PC-3 (cell line): ENCODE measurements at regions not wholly inside any gene's neighbourhood (a gene's known extent, or its start where the extent isn't known, plus 50 kb on each side); places are given as distances from the start of the nearest gene placed in this dataset.
A peak's percentile ranks its signal among the peaks of the same experiment; 100 is the strongest.

ENCODE experiments used
- ATAC-seq: fragments of 200-7000 bp; cut with Tn5 transposase; 2 replicates; pipeline ENCODE4 v1.9.1; 2020; ENCODE audit warnings: mild to moderate bottlenecking, moderate library complexity
- BruUV-seq: library from RNA; stranded (reverse); fragments of 400-500 nt; replicated peaks from 2 replicates; lab custom pipeline; 2021; lab: Mats Ljungman, UMichigan
- CTCF ChIA-PET: fragments of 300-600 bp; sonication (Branson Sonifier 250); formaldehyde crosslinking; loops from one replicate; lab custom pipeline; 2022; ENCODE audit warnings: antibody characterized with exemption; lab: Charles Lee
- POLR2A ChIA-PET: fragments of 300-600 bp; sonication (Branson Sonifier 250); formaldehyde crosslinking; loops from one replicate; lab custom pipeline; 2022; ENCODE audit warnings: antibody characterized with exemption; ENCODE audit not compliant: unreplicated experiment; lab: Charles Lee
- DNase-seq: peaks from one replicate; pipeline ENCODE4 v3.0.0-alpha.2; 2015
- H2AFZ ChIP-seq: fragments of 300-600 bp; sonication (generic); 2 replicates; pipeline ENCODE4 v1.6.0; 2016; ENCODE audit warnings: antibody characterized with exemption, low read length
- H3F3A ChIP-seq: fragments of 300-600 bp; sonication (generic); one replicate; pipeline ENCODE4 v1.6.0; 2017; ENCODE audit warnings: antibody characterized with exemption, low read length, control low read depth, mild to moderate bottlenecking; ENCODE audit not compliant: unreplicated experiment
- H3K27ac ChIP-seq: fragments of 300-600 bp; sonication (generic); 2 replicates; pipeline ENCODE4 v1.5.1; 2016; ENCODE audit warnings: mild to moderate bottlenecking, low read length
- H3K27me3 ChIP-seq: fragments of 300-600 bp; sonication (generic); 2 replicates; pipeline ENCODE4 v1.6.1; 2016; ENCODE audit warnings: low read length, mixed read lengths
- H3K36me3 ChIP-seq: fragments of 300-600 bp; sonication (generic); 2 replicates; pipeline ENCODE4 v1.6.1; 2016; ENCODE audit warnings: low read depth, mixed run types, low read length, mixed read lengths
- H3K4me1 ChIP-seq: fragments of 300-600 bp; sonication (generic); 2 replicates; pipeline ENCODE4 v1.5.1; 2016; ENCODE audit warnings: low read length; ENCODE audit not compliant: insufficient read depth
- H3K4me2 ChIP-seq: fragments of 300-600 bp; sonication (generic); 2 replicates; pipeline ENCODE4 v1.6.0; 2016; ENCODE audit warnings: low read length
- H3K4me3 ChIP-seq: fragments of 300-600 bp; sonication (generic); 2 replicates; pipeline ENCODE4 v1.5.1; 2016; ENCODE audit warnings: mild to moderate bottlenecking, low read length, mixed read lengths
- H3K79me2 ChIP-seq: fragments of 300-600 bp; sonication (generic); 2 replicates; pipeline ENCODE4 v1.6.1; 2017; ENCODE audit warnings: low read length, mixed read lengths
- H3K9ac ChIP-seq: fragments of 300-600 bp; sonication (generic); 2 replicates; pipeline ENCODE4 v1.6.0; 2016; ENCODE audit warnings: mild to moderate bottlenecking, low read length
- H3K9me2 ChIP-seq: fragments of 300-600 bp; sonication (generic); replicated peaks from 2 replicates; pipeline ENCODE4 v1.6.1; 2016; ENCODE audit warnings: mixed run types, low read length, mixed read lengths
- H3K9me3 ChIP-seq: fragments of 300-600 bp; sonication (generic); 2 replicates; pipeline ENCODE4 v1.6.1; 2016; ENCODE audit warnings: low read length, mixed read lengths
- H4K20me1 ChIP-seq: fragments of 300-600 bp; sonication (generic); 2 replicates; pipeline ENCODE4 v1.6.1; 2016; ENCODE audit warnings: low read length, mixed read lengths
- CTCF ChIP-seq: fragments of 300-600 bp; sonication (generic); conservative IDR thresholded peaks from 2 replicates; pipeline ENCODE4 v1.5.1; 2017; ENCODE audit warnings: antibody characterized with exemption, low read depth, mild to moderate bottlenecking, low read length
- EZH2 ChIP-seq: fragments of 300-600 bp; sonication (generic); IDR thresholded peaks from one replicate; pipeline ENCODE4 v1.6.1; 2017; ENCODE audit warnings: antibody characterized with exemption, mild to moderate bottlenecking, low read length; ENCODE audit not compliant: unreplicated experiment
- EZH2phosphoT487 ChIP-seq: fragments of 300-600 bp; sonication (generic); IDR thresholded peaks from 2 replicates; pipeline ENCODE4 v1.6.1; 2018; ENCODE audit warnings: mild to moderate bottlenecking, antibody characterized with exemption, low read length, borderline replicate concordance
- intact Hi-C: fragments of 100-400 bp; cut with micrococcal nuclease; formaldehyde crosslinking; loops from 2 replicates; pipeline ENCODE4 v1.9.0; 2023

GRCh38 chr5:34503379-34504253 is 152.5 kb upstream of the RAI14 start:
- Histone ChIP-seq H3K27me3 (no peaks in the 10 kb centered on the region), H3K9ac (no peak overlapping the region), H2AFZ (0 out of 2 replicates have a peak overlapping the region, but pooled peaks have one; percentile 1), H3K9me3 (no peaks in the 10 kb centered on the region), H3K4me2 (no peak overlapping the region), H3K36me3 (no peaks in the 10 kb centered on the region), H3K9me2 (no peaks in the 10 kb centered on the region), H3K4me1 (peaks cover 11% of the 10 kb centered on the region), H3K4me3 (no peak overlapping the region), H4K20me1 (no peaks in the 10 kb centered on the region), H3F3A (no peaks in the 10 kb centered on the region), H3K79me2 (no peaks in the 10 kb centered on the region), H3K27ac (no peak overlapping the region)
- ChIA-PET POLR2A (no interaction called here), CTCF (no interaction called here)
- no peak for TF ChIP-seq EZH2
- no peak for TF ChIP-seq EZH2phosphoT487
- no peak for TF ChIP-seq CTCF
- ATAC-seq: no peak
- no peak for DNase-seq
- BruUV-seq: no TSS peak
- intact Hi-C loops: no loop called here

GRCh38 chr5:34504967-34505366 is 151.2 kb upstream of the RAI14 start:
- H3F3A ChIP-seq: no peaks in the 10 kb centered on the region
- POLR2A ChIA-PET: no interaction called here
- DNase-seq (no peak), ATAC-seq (no peak)
- H3K9ac ChIP-seq: no peak overlapping the region
- H3K9me2 ChIP-seq: no peaks in the 10 kb centered on the region
- CTCF ChIA-PET: no interaction called here
- no peak overlapping the region for H3K27ac ChIP-seq
- no peak overlapping the region for H3K4me2 ChIP-seq
- no peaks in the 10 kb centered on the region for H3K27me3 ChIP-seq
- TF ChIP-seq CTCF (no peak), EZH2phosphoT487 (no peak), EZH2 (no peak)
- BruUV-seq: no TSS peak
- H3K4me3 ChIP-seq: no peak overlapping the region
- intact Hi-C loops: no loop called here
- no peaks in the 10 kb centered on the region for H3K9me3 ChIP-seq
- no peaks in the 10 kb centered on the region for H3K4me1 ChIP-seq
- no peaks in the 10 kb centered on the region for H3K36me3 ChIP-seq
- H4K20me1 ChIP-seq: no peaks in the 10 kb centered on the region
- no peaks in the 10 kb centered on the region for H3K79me2 ChIP-seq
- no peak overlapping the region for H2AFZ ChIP-seq

GRCh38 chr5:34505731-34506130 is 150.4 kb upstream of the RAI14 start:
- CTCF ChIA-PET: no interaction called here
- no peaks in the 10 kb centered on the region for H3F3A ChIP-seq

More at GRCh38 chr5:34505731-34506130, 150.4 kb upstream of the RAI14 start:
- H3K9me2 ChIP-seq: no peaks in the 10 kb centered on the region
- H3K4me1 ChIP-seq: no peaks in the 10 kb centered on the region
- no peaks in the 10 kb centered on the region for H3K36me3 ChIP-seq
- DNase-seq (no peak), ATAC-seq (no peak)
- no peak for TF ChIP-seq EZH2phosphoT487
- no peak for TF ChIP-seq CTCF
- TF ChIP-seq EZH2: no peak
- BruUV-seq: no TSS peak
- H3K9ac ChIP-seq: no peak overlapping the region
- POLR2A ChIA-PET: interaction anchor here (0.5 to 0.6 kb wide), 3 partner anchors 8 to 163 kb away, joined by 3 to 4 read pairs (median 3); no protein-coding TSS in a partner anchor
- H3K79me2 ChIP-seq: no peaks in the 10 kb centered on the region
- no peaks in the 10 kb centered on the region for H3K9me3 ChIP-seq
- H2AFZ ChIP-seq: no peak overlapping the region
- intact Hi-C loops: no loop called here
- no peak overlapping the region for H3K4me2 ChIP-seq
- H3K4me3 ChIP-seq: no peak overlapping the region
- H3K27me3 ChIP-seq: no peaks in the 10 kb centered on the region
- no peak overlapping the region for H3K27ac ChIP-seq
- no peaks in the 10 kb centered on the region for H4K20me1 ChIP-seq
